ENCODE measurements at regions not wholly inside any gene's neighbourhood (a gene's known extent, or its start where the extent isn't known, plus 50 kb on each side); places are given as distances from the start of the nearest gene placed in this dataset.

DNA sequence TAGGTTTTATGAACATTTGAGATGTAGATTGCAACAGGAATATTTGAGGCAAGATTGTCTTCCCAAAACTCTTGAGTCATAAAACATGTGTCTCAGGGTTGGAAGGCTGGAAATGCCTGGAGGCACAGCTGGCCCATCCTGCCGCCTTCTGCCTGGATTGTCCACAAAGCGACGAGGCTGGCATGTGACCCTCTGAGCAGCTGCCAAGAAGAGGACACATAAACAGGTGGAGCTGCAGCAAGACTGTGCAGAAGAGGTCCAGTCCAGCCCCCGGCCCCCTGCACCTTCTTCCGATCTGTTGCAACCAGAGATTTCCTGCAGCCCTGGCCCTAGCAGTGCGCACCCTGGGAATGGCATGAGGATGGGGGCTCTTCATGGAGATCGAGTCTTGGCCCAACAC lies 101.9 kb upstream of the BCOR start:
- no peaks in the 10 kb centered on the region for H3K36me3 Mint-ChIP-seq
- DNase-seq: no peak
- H3K27ac Mint-ChIP-seq: no peak overlapping the region
- no peaks in the 10 kb centered on the region for H3K9me3 Mint-ChIP-seq
- no peak overlapping the region for H3K4me3 Mint-ChIP-seq
- H3K4me1 Mint-ChIP-seq: peaks cover 12% of the 10 kb centered on the region
- no peaks in the 10 kb centered on the region for H3K27me3 Mint-ChIP-seq

DNA sequence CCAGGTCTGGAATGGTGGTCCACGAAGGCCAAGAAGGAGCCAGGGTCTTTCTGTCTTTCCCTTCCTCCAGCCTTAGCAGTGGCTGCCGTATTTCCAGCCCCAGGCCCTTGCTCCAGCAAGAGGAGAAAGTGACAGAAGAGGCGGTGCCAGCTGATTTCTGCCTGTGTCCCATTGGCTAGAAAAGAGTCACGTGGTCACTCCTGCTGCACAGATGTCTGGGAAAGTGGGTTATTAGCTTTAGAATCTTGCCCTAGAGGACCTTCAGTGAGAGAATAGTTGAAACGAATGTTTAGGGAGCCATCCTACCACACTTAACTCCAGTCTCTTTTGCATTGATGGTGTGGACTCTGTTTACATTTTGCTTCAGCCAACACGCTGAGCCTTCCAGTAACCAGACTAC lies 99.3 kb upstream of the BCOR start:
- H3K36me3 Mint-ChIP-seq: no peaks in the 10 kb centered on the region
- no peak for DNase-seq
- peaks cover 4% of the 10 kb centered on the region for H3K4me1 Mint-ChIP-seq
- no peak overlapping the region for H3K4me3 Mint-ChIP-seq
- H3K9me3 Mint-ChIP-seq: no peaks in the 10 kb centered on the region
- H3K27me3 Mint-ChIP-seq: no peaks in the 10 kb centered on the region
- H3K27ac Mint-ChIP-seq: no peak overlapping the region

- no peak for DNase-seq
- H3K27ac Mint-ChIP-seq: no peak overlapping the region
- no peaks in the 10 kb centered on the region for H3K9me3 Mint-ChIP-seq
- H3K36me3 Mint-ChIP-seq: no peaks in the 10 kb centered on the region
- H3K27me3 Mint-ChIP-seq: no peaks in the 10 kb centered on the region
- H3K4me1 Mint-ChIP-seq: no peaks in the 10 kb centered on the region
- H3K4me3 Mint-ChIP-seq: no peak overlapping the region
Measured at GRCh38 chrX:40195368-40195767, 97.6 kb upstream of the BCOR start.

GRCh38 chrX:40192196-40192595 lies 94.4 kb upstream of the BCOR start:
- no peak overlapping the region for H3K27ac Mint-ChIP-seq
- no peak for DNase-seq
- H3K9me3 Mint-ChIP-seq: no peaks in the 10 kb centered on the region
- no peaks in the 10 kb centered on the region for H3K27me3 Mint-ChIP-seq
- H3K4me3 Mint-ChIP-seq: no peak overlapping the region
- H3K4me1 Mint-ChIP-seq: peaks cover 9% of the 10 kb centered on the region
- no peaks in the 10 kb centered on the region for H3K36me3 Mint-ChIP-seq

DNA sequence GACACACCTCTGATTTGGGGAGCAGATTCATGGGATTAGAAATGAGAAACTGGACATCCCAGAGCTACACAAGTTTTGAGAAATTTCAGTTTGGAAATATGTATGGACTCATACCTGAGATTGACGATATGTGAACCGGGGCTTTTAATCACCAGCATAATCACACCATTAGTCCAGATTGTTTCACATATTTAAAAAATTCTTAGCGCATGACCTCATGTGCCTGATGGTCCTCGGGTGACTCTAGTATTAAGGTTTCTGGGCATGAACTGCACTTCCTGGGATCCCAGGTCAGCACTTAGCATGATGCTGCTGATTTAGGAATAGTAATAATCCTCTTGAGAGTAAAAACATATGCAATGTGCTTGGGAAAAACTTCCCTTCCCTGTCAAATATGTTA lies 91.9 kb upstream of the BCOR start:
- Mint-ChIP-seq H3K4me3 (no peak overlapping the region), H3K27ac (peak overlapping the region; percentile 76), H3K36me3 (peaks cover 4% of the 10 kb centered on the region), H3K27me3 (no peaks in the 10 kb centered on the region), H3K9me3 (peaks cover 7% of the 10 kb centered on the region), H3K4me1 (peaks cover 9% of the 10 kb centered on the region)
- DNase-seq: no peak

GRCh38 chrX:40188573-40189417 lies 91.0 kb upstream of the BCOR start:
- peaks cover 4% of the 10 kb centered on the region for H3K36me3 Mint-ChIP-seq
- peaks cover 9% of the 10 kb centered on the region for H3K4me1 Mint-ChIP-seq
- H3K4me3 Mint-ChIP-seq: no peak overlapping the region
- DNase-seq: no peak
- H3K9me3 Mint-ChIP-seq: peaks cover 7% of the 10 kb centered on the region
- peak overlapping the region; percentile 76 for H3K27ac Mint-ChIP-seq
- no peaks in the 10 kb centered on the region for H3K27me3 Mint-ChIP-seq

DNA sequence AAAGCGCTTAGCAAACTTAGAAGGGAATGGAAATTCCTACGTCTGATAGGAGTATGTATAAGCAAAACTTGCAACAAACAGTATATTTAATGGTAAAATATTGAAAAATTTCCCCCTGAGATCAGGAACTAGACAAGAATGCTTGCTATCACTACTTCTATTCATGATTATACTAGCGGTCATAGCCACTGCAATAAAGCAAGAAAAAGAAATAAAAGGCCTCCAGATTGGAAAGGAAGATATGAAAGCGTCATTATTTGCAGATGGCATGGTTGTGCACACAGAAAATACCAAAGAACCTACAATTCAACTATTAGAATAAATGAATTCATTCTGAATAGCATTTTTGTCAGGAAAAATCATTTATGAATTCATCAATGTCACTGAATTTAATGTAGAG lies 87.2 kb upstream of the BCOR start:
- H3K27ac Mint-ChIP-seq: no peak overlapping the region
- no peaks in the 10 kb centered on the region for H3K27me3 Mint-ChIP-seq
- H3K4me3 Mint-ChIP-seq: no peak overlapping the region
- H3K9me3 Mint-ChIP-seq: peaks cover 8% of the 10 kb centered on the region
- peaks cover 5% of the 10 kb centered on the region for H3K36me3 Mint-ChIP-seq
- H3K4me1 Mint-ChIP-seq: peaks cover 9% of the 10 kb centered on the region
- no peak for DNase-seq

DNA sequence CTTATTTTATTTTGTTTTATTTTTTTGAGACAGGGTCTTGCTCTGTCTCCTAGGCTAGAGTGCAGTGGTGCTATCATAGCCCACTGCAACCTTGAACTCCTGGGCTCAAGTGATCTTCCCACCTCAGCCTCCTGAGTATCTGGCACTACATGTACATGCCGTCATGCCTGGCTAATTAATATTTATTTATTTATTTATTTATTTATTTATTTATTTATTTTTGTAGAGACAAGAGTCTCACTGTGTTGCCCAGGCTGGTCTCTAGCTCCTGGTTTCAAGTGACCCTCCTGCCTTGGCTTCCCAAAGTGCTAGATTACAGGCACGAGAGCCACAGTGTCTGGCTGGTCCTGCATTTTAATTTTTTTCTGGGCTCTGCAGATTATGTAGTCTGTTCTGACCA lies 84.9 kb upstream of the BCOR start:
- H3K4me1 Mint-ChIP-seq: peaks cover 8% of the 10 kb centered on the region
- no peak overlapping the region for H3K4me3 Mint-ChIP-seq
- H3K9me3 Mint-ChIP-seq: peaks cover 9% of the 10 kb centered on the region
- H3K27me3 Mint-ChIP-seq: no peaks in the 10 kb centered on the region
- H3K36me3 Mint-ChIP-seq: peaks cover 6% of the 10 kb centered on the region
- no peak for DNase-seq
- no peak overlapping the region for H3K27ac Mint-ChIP-seq

DNA sequence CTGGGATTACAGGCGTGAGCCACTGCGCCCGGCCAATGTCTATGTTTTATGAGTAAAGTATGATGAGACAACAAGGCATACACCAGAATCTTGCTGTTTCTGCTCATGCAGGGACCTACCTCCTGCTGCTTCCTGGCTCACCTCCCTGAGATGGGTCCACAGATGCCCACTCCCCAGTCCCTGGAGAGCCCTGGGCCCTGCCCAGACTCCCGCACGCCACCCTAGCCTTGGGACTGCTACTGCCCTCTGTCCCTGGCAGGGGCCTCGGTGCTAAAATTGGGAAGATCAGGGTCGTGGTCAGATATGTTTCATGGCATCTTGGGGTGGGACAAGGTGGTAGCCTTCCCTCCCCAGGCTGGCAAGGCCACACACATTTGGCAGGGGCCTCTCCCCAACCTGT lies 84.3 kb upstream of the BCOR start:
- Mint-ChIP-seq H3K4me3 (no peak overlapping the region), H3K27ac (no peak overlapping the region), H3K9me3 (peaks cover 9% of the 10 kb centered on the region), H3K27me3 (no peaks in the 10 kb centered on the region), H3K4me1 (peaks cover 10% of the 10 kb centered on the region), H3K36me3 (peaks cover 8% of the 10 kb centered on the region)
- no peak for DNase-seq

DNA sequence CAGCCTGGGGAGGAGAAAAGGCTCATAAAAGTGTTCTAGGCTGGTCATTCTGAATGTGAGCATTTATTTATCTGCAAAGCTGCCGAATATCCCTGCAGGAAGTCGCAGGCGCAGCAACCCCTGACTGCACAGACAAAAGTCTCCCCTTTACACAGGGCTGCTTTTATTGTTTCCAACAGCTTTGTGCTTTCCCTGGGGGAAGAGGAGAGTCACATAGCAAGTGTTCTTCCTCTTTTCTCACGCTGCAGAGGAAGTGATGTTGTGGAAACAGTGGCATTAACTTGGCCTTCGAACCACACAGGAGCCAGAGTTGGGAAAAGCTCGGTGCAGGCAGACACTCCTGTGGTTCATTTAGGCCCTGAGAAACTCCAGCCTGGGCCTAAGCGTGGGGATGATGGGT lies 81.5 kb upstream of the BCOR start:
- no peak for DNase-seq
- Mint-ChIP-seq H3K36me3 (peaks cover 7% of the 10 kb centered on the region), H3K4me3 (no peak overlapping the region), H3K27ac (no peak overlapping the region), H3K9me3 (peaks cover 3% of the 10 kb centered on the region), H3K4me1 (peaks cover 16% of the 10 kb centered on the region), H3K27me3 (no peaks in the 10 kb centered on the region)

- Mint-ChIP-seq H3K27me3 (no peaks in the 10 kb centered on the region), H3K4me3 (peak overlapping the region; percentile 90), H3K4me1 (peaks cover 24% of the 10 kb centered on the region), H3K27ac (peak overlapping the region; percentile 99), H3K9me3 (peaks cover 3% of the 10 kb centered on the region), H3K36me3 (peaks cover 8% of the 10 kb centered on the region)
- DNase-seq: no peak
Measured at GRCh38 chrX:40177942-40178715, 80.4 kb upstream of the BCOR start.

GRCh38 chrX:40177489-40177888 lies 79.7 kb upstream of the BCOR start:
- Mint-ChIP-seq H3K27ac (peak overlapping the region; percentile 99), H3K9me3 (peaks cover 3% of the 10 kb centered on the region), H3K4me1 (peaks cover 27% of the 10 kb centered on the region), H3K36me3 (peaks cover 9% of the 10 kb centered on the region), H3K4me3 (peak overlapping the region; percentile 90), H3K27me3 (no peaks in the 10 kb centered on the region)
- no peak for DNase-seq

- Mint-ChIP-seq H3K27ac (peak overlapping the region; percentile 99), H3K4me3 (peak overlapping the region; percentile 90), H3K36me3 (peaks cover 9% of the 10 kb centered on the region), H3K9me3 (peaks cover 3% of the 10 kb centered on the region), H3K27me3 (no peaks in the 10 kb centered on the region), H3K4me1 (peaks cover 27% of the 10 kb centered on the region)
- DNase-seq: no peak
Measured at GRCh38 chrX:40177117-40177430, 79.3 kb upstream of the BCOR start.

DNA sequence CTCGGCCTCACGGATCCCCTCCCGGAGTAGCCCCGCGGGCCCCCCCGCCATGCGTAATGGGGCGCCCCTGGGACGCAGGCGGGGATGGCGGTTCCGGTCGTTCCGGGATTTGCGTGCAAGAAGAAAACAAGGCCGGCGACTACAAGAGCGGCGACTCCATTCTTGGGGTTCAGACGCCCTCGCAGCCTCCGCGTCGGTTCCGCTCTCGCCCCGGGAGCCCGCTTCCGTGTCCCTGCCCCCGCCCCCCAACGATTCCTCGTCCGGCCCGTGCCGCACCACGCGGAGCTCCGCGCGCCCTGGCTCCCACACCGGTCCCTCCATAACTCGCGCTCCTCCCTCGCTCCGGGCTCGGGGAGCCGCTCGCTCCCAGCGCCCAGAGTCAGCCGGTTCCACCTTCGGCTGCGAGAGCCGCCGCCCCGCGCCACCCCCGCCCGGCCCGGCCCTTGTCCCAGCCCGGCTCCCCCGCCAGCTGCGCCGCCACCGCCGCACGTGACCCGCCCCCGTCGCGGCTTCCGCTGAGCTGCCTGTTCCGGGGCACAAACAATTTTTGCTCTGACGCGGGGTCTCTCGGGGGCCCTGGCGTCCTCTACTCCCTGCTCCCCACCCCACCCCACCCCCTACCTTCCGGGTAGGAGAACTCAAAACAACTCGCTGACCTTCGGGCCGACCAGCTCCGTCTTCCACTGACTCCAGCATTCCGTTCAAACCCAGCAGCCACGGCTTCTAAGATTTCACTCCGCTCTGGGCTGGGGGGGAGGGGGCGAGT lies 78.8 kb upstream of the BCOR start:
- no peaks in the 10 kb centered on the region for H3K27me3 Mint-ChIP-seq
- H3K4me3 Mint-ChIP-seq: peak overlapping the region; percentile 90
- H3K27ac Mint-ChIP-seq: peak overlapping the region; percentile 99
- H3K9me3 Mint-ChIP-seq: peaks cover 3% of the 10 kb centered on the region
- DNase-seq: peak; percentile 84
- peaks cover 9% of the 10 kb centered on the region for H3K36me3 Mint-ChIP-seq
- peaks cover 27% of the 10 kb centered on the region for H3K4me1 Mint-ChIP-seq
